GM18499 (cell line): ENCODE measurements at regions not wholly inside any gene's neighbourhood (a gene's known extent, or its start where the extent isn't known, plus 50 kb on each side); places are given as distances from the start of the nearest gene placed in this dataset.
"Not testable (repeated sequence)": the region's sequence is repeated elsewhere in the genome, so short reads cannot be mapped to it uniquely, and the experiment has no call there.

ENCODE experiments used
- ATAC-seq: cut with Tn5 transposase; IDR thresholded peaks from one replicate; pipeline ENCODE4 v1.9.1; 2021; ENCODE audit warnings: moderate number of reproducible peaks; ENCODE audit not compliant: insufficient read depth, unreplicated experiment

- ATAC-seq, result no peak
Measured at GRCh38 chr15:55126111-55126510, 70.6 kb downstream of the RSL24D1 start.

GRCh38 chr15:55124616-55125015 is 72.1 kb downstream of the RSL24D1 start:
- ATAC-seq, result no peak

- ATAC-seq, result no peak
Measured at GRCh38 chr15:55118344-55118870, 78.3 kb downstream of the RSL24D1 start.

GRCh38 chr15:55116636-55117035 is 80.1 kb downstream of the RSL24D1 start:
- ATAC-seq, result no peak

- no peak for ATAC-seq
Measured at GRCh38 chr15:55113736-55114135, 83.0 kb downstream of the RSL24D1 start.

GRCh38 chr15:55112706-55113105 is 84.0 kb downstream of the RSL24D1 start:
- no peak for ATAC-seq

- no peak for ATAC-seq
Measured at GRCh38 chr15:55110446-55110845, 86.3 kb downstream of the RSL24D1 start.

- ATAC-seq, result peak; percentile 56
Measured at GRCh38 chr15:55108858-55109518, 87.8 kb downstream of the RSL24D1 start.

- no peak for ATAC-seq
Measured at GRCh38 chr15:55108448-55108847, 88.3 kb downstream of the RSL24D1 start.

GRCh38 chr15:55106155-55106554 is 90.6 kb downstream of the RSL24D1 start:
- ATAC-seq, result no peak

GRCh38 chr15:55094136-55094535 is 102.6 kb downstream of the RSL24D1 start:
- no peak for ATAC-seq

GRCh38 chr15:55088207-55088606 is 108.5 kb downstream of the RSL24D1 start:
- no peak for ATAC-seq

GRCh38 chr15:55084673-55085072 is 112.1 kb downstream of the RSL24D1 start:
- no peak for ATAC-seq

GRCh38 chr15:55084216-55084615 is 112.5 kb downstream of the RSL24D1 start:
- no peak for ATAC-seq

- ATAC-seq, result not testable (repeated sequence)
Measured at GRCh38 chr15:55077052-55077451, 119.7 kb downstream of the RSL24D1 start.

- ATAC-seq, result no peak
Measured at GRCh38 chr15:55074431-55074830, 122.3 kb downstream of the RSL24D1 start.

- ATAC-seq, result not testable (repeated sequence)
Measured at GRCh38 chr15:55063970-55064369, 132.8 kb downstream of the RSL24D1 start.

GRCh38 chr15:55060836-55061235 is 135.9 kb downstream of the RSL24D1 start:
- ATAC-seq, result no peak

- no peak for ATAC-seq
Measured at GRCh38 chr15:55056500-55056899, 140.2 kb downstream of the RSL24D1 start.

GRCh38 chr15:55044162-55044561 is 152.6 kb downstream of the RSL24D1 start:
- ATAC-seq, result no peak

GRCh38 chr15:55037071-55037470 is 159.7 kb downstream of the RSL24D1 start:
- ATAC-seq, result no peak

GRCh38 chr15:55035749-55036148 is 161.0 kb downstream of the RSL24D1 start:
- no peak for ATAC-seq
